ENCODE measurements at regions not wholly inside any gene's neighbourhood (a gene's known extent, or its start where the extent isn't known, plus 50 kb on each side); places are given as distances from the start of the nearest gene placed in this dataset.
"Not testable (repeated sequence)": the region's sequence is repeated elsewhere in the genome, so short reads cannot be mapped to it uniquely, and the experiment has no call there.

DNA sequence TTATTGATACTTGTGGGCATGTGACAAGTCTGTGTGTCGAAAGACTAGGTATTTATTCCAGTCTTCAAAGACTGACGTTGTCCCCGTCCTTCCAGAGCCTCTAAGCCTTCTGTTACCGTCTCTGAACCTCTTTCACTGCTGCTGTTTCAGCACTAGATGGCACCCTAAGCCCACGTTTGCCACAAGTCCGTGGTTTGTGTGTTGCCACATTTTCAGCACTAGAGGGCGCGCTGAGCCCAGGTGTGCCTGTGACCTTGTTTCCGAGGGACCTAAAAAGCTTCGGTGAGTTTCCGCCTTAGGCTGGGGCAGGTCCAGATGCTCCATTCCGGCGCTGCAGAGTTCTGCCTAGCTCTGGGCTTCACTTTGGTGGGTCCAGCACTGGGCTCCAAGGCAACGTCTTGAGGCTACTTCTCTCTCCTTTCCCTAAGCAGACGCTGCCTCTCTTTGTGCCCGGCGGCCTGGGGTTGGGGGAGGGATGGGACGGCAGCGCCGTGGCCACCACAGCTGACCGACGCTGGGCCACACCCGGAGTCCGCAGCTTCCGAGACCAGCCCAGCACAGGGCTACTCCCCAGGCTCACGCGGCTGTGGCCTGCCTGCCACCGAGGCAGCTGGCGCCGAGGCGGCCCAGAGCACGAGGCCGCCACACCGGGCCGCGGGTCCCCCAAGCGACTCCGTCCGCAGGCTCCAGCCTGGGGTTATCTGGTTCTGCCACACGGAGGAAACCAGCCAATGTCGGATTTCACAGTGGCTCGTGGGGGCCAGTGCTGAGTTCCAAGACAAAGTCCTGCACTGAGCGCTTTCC is 520.2 kb downstream of the REEP3 start:
- TF ChIP-seq POLR2A (IDR thresholded peaks at IDR 0.05) (no peak), POLR2AphosphoS5 (IDR thresholded peaks at IDR 0.05) (no peak)
- TF ChIP-seq, protein P1, sequence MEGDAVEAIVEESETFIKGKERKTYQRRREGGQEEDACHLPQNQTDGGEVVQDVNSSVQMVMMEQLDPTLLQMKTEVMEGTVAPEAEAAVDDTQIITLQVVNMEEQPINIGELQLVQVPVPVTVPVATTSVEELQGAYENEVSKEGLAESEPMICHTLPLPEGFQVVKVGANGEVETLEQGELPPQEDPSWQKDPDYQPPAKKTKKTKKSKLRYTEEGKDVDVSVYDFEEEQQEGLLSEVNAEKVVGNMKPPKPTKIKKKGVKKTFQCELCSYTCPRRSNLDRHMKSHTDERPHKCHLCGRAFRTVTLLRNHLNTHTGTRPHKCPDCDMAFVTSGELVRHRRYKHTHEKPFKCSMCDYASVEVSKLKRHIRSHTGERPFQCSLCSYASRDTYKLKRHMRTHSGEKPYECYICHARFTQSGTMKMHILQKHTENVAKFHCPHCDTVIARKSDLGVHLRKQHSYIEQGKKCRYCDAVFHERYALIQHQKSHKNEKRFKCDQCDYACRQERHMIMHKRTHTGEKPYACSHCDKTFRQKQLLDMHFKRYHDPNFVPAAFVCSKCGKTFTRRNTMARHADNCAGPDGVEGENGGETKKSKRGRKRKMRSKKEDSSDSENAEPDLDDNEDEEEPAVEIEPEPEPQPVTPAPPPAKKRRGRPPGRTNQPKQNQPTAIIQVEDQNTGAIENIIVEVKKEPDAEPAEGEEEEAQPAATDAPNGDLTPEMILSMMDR (IDR thresholded peaks at IDR 0.05): peak; percentile 75 to 94 (median 90)
- Histone ChIP-seq H3K9me3 (no peaks in the 10 kb centered on the region), H3K4me3 (peak overlapping the region; percentile 7 to 14), H3K27me3 (replicated peaks; ENCODE audit: insufficient read depth) (no peaks in the 10 kb centered on the region), H3K4me1 (replicated peaks) (no peaks in the 10 kb centered on the region), H3K27ac (no peak overlapping the region), H3K36me3 (no peaks in the 10 kb centered on the region)
- WGBS: 36% methylated on average over 22 of the region's 43 CpGs
- intact Hi-C loops (cut with DNase I): no loop called here
- peak; percentile 48 for DNase-seq (ENCODE audit: low spot score)

DNA sequence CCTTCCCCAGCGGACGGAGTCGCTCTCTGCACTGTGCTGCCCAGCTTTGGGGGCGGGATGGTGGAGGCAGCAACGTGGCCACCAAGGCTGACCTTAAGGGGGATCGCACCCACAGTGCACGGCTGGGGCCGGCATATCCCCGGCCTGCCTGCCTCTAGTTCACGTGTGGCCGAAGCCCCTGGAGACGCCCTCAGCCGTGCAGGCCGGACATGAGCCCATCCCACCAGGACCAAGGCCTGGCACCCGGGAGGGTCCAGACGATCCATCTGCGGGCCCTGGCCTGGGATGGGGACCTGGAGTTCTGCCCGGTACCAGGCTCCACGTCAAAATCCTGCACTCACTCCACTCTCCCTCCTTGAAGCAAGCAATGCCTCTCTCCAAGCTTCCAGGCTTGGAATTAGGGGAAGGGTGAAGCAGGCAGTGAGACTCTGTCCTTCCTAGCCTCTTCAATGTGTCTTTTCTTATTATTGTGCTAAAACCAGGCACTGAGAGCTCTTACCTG is 520.8 kb downstream of the REEP3 start:
- H3K36me3 ChIP-seq: no peaks in the 10 kb centered on the region
- intact Hi-C loops (cut with DNase I): no loop called here
- no peak overlapping the region for H3K4me3 ChIP-seq

DNA sequence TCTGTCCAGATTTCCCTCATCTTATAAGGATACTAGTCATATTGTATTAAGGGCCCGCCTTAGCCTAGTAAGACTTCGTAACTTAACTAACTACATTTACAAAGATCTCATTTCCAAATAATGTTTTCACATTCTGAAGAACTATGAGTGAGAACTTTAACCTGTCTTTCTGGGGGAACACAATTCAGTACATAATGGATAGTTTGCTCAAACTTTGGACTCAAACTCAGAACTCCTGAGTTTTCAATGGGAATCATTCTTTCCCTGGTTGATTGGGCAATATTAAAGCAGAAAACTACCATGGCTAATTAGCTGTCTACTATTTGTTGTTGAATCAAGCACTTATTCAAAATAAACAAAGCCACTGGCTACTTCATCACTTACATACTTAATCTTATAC is 522.9 kb downstream of the REEP3 start:
- no peaks in the 10 kb centered on the region for H3K36me3 ChIP-seq
- no peaks in the 10 kb centered on the region for H3K4me1 ChIP-seq (replicated peaks)
- no peak overlapping the region for H3K4me3 ChIP-seq
- TF ChIP-seq, protein P1 (IDR thresholded peaks at IDR 0.05): no peak
- TF ChIP-seq POLR2A (IDR thresholded peaks at IDR 0.05) (no peak), POLR2AphosphoS5 (IDR thresholded peaks at IDR 0.05) (no peak)
- 97% methylated on average over 2 of the region's 2 CpGs for WGBS
- no peaks in the 10 kb centered on the region for H3K27me3 ChIP-seq (replicated peaks; ENCODE audit: insufficient read depth)
- DNase-seq (ENCODE audit: low spot score): no peak
- no peaks in the 10 kb centered on the region for H3K9me3 ChIP-seq
- intact Hi-C loops (cut with DNase I): no loop called here
- no peak overlapping the region for H3K27ac ChIP-seq

More for the DNA sequence above, 520.8 kb downstream of the REEP3 start:
- WGBS: 87% methylated on average over 19 of the region's 19 CpGs
- Histone ChIP-seq H3K27me3 (replicated peaks; ENCODE audit: insufficient read depth) (no peaks in the 10 kb centered on the region), H3K4me1 (replicated peaks) (no peaks in the 10 kb centered on the region), H3K9me3 (no peaks in the 10 kb centered on the region), H3K27ac (no peak overlapping the region)
- DNase-seq (ENCODE audit: low spot score): no peak
- TF ChIP-seq, protein P1 (IDR thresholded peaks at IDR 0.05): no peak
- TF ChIP-seq POLR2AphosphoS5 (IDR thresholded peaks at IDR 0.05) (no peak), POLR2A (IDR thresholded peaks at IDR 0.05) (no peak)

DNA sequence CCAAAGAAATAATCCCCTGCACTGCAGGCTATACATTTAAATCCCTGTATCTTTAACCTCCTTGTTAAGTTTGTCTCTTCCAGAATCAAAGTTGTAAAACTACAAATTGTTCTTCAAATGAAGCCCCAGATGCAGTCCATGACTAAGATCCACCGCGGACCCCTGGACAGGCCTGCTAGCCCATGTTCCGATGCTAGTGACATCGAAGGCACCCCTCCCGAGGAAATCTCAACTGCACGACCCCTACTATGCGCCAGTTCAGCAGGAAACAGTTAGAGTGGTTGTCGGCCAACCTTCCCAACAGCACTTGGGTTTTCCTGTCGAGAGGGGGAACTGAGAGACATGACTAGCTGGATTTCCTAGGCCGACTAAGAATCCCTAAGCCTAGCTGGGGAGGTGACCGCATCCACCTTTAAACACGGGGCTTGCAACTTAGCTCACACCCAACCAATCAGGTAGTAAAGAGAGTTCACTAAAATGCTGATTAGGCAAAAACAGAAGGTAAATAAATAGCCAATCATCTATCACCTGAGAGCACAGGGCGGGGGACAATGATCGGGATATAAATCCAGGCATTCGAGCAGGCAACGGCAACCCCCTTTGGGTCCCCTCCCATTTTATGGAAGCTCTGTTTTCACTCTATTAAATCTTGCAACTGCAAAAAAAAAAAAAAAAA is 523.9 kb downstream of the REEP3 start:
- H3K27me3 ChIP-seq (replicated peaks; ENCODE audit: insufficient read depth); H3K36me3 ChIP-seq; H3K9me3 ChIP-seq; H3K4me3 ChIP-seq; intact Hi-C loops (cut with DNase I); H3K27ac ChIP-seq; H3K4me1 ChIP-seq (replicated peaks); DNase-seq (ENCODE audit: low spot score): not testable (repeated sequence)
- 87% methylated on average over 16 of the region's 16 CpGs for WGBS

DNA sequence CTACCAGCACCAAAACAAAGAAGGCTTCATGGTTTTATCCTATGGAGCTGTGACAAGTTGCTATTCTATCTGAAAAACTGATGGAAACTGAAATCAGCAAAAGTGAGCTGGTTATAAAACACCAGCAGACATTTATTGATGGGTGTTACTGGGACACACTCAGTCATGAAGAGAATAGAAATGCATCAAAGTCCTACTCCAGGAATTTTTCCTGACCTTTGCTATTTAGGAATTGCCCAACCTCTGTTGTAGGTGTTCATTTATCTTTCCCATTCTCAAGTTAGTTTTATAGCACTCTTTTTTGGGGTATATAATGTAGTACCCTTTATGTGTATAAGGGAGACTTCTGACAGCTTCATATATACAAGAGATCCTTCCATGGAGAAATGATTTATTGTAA is 533.2 kb downstream of the REEP3 start:
- Histone ChIP-seq H3K27me3 (replicated peaks; ENCODE audit: insufficient read depth) (no peaks in the 10 kb centered on the region), H3K36me3 (no peaks in the 10 kb centered on the region), H3K27ac (no peak overlapping the region), H3K4me3 (no peak overlapping the region), H3K4me1 (replicated peaks) (no peaks in the 10 kb centered on the region), H3K9me3 (no peaks in the 10 kb centered on the region)
- TF ChIP-seq POLR2AphosphoS5 (IDR thresholded peaks at IDR 0.05): no peak
- TF ChIP-seq, protein P1 (IDR thresholded peaks at IDR 0.05): no peak
- TF ChIP-seq POLR2A (IDR thresholded peaks at IDR 0.05): no peak
- intact Hi-C loops (cut with DNase I): no loop called here
- DNase-seq (ENCODE audit: low spot score): no peak
